ENCODE measurements at regions not wholly inside any gene's neighbourhood (a gene's known extent, or its start where the extent isn't known, plus 50 kb on each side); places are given as distances from the start of the nearest gene placed in this dataset.
"Not testable (repeated sequence)": the region's sequence is repeated elsewhere in the genome, so short reads cannot be mapped to it uniquely, and the experiment has no call there.

DNA sequence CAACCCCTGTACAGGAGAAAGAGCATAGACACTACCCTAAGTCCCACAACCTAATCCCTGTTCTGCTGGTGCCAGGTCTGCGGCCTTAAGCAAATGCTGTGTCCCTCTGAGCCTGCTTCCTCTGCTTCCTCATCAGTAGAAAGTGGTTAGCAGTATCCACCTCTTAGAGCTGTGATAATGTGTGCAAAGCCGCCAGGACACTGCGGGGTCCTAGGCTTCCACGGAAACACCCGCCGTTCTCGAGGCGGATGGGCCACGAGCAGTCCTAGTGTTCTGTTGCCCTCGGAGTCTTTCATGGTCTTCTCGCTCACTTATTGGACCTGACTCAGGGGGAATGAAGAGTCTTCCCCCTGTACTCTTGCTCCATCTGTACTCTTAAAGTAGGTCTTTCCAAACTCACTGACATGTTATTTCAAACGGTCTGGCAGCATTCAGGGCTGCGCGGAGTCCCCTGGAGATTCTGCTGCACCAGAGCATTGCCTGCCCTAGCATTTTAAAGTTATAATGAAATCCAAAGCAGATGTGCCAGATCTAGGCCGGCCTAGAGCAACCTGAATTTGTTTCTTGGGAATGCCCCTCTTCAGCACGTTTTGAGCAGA is 107.2 kb upstream of the ZNF236 start:
- no peak for DNase-seq

DNA sequence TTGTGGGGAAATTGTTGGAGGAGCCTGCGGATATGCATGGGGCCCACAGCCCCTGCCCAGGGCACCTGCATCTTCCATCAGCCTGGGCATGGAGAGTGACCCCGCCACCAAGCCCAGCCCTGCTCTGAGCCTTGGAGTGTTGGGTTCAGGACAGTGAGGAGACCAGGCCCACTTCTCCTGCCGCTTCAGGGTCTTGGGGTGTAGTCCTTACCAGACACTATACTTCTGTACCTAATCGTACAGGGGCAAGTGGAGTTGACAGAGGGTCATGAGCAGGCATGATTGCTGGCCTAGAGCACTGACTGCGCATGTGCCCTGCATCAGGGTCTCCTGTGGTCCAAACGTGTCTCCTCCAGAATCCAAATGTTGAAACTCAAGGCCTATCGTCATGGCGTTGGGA is 108.9 kb upstream of the ZNF236 start:
- DNase-seq, result no peak

DNA sequence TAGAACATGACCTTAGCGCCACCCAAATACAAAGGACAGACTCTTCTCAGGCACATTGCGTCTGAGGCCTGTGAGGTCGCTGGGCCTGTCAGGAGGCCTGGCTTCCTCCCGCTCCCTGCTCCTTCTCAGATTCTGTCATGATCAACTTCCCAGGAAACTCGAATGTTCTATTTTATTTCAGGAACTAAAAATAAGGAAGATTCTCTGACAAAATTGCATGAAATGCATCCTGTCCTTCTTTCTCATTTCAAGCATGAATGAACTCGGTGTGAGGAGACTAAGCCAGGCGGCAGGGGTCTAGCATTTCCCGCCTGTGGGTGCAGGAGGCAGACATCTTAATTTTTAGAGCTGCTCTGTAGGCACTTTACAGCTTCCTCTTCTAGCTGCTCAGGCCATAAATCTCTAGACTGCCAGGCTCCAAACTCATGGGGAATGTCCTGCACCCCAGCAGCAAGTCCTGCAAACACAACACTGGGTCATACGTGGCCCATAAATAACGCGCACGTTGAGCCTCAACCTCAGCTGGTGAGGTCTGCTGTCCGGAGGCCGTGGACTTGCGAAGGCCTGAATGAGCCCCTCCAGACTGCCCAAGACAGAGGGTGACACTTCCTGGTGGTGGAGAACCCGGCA is 109.7 kb upstream of the ZNF236 start:
- no peak for DNase-seq

DNA sequence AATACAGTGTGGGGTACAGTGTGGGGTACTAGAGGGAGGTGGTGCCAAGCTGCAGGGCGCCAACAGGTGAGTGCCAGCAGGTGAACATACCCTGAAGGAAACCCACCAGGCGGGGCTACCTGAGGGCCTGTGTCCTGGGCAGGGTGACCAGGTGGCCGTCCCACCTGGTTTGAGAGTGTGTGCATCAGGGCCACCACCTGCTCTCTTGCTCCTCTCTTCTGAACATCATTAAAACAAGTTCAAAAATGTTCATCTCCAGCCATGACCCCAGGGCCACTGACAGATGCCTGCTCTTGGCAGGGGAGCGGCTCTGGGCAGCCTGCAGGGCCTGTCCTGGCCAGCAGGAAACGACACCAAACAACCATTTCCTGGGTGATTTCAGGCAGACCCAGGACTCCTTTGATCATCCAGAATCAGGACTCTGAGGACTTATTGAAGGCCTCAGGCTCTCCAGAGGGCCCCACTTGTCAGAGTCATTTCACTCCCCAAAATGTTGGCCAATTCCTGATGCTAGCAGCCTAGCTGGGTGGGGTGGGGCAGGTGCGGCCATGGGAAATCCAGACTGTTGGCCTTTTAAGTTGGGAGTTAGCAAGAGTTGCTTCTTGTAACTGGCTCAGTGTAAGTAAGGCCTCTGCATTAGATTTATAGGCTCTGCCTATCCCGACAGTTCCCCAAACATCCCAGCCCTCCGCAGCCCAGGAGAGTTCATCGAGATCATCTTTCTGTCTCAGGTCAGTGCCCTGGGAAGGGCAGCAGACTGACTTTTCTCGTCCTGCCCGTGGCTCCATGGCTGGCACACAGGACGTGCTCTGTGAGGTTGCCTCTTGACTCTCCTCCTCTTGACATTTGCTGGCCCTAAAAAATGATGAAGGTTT is 111.5 kb upstream of the ZNF236 start:
- DNase-seq, result no peak

DNA sequence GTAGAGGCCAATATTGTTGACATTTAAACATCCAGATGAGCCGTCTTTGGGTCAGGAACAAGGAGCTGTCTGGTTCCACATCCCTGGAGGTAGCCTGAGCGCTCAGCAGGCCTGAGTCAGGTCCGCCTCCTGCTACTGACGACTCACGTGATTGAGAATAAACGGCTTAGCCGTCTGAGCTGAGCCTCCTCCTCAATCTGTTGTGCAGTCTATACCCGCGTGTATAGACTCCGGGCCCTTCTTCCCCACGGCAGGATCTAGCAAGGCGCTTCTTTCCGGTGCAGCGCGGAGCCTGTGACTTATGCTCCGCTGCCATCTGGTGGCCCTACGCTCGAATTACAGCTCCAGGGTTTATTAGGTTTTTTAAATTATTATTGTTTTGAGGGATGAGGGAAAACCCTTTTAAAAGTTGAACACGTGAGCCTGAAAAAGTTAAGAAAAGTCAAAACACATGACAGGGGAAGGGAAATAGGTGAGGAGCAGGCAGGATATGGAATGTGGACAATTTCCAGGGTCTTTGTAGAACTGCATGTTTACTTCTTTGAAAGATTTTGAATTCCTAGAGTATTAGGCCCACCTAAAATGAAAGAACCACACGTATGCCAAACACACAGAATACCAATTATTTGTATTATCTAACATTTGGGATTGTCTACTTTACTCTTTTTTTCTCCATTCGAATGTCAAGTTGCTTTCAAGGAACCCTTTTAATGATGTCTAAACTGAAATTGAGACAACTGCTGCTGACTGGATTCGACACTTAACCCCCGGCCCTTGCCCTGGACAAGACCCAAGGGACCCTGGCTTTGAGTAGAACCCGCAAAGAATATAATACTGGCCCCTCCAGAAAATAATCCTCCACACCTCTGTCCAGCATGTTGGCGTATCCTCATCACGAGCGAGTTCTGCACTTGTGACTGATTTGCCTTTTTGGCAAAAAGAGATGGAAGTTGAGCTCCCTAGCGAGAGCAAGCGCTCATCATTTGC is 112.4 kb upstream of the ZNF236 start:
- DNase-seq, result peak; percentile 58 to 60

DNA sequence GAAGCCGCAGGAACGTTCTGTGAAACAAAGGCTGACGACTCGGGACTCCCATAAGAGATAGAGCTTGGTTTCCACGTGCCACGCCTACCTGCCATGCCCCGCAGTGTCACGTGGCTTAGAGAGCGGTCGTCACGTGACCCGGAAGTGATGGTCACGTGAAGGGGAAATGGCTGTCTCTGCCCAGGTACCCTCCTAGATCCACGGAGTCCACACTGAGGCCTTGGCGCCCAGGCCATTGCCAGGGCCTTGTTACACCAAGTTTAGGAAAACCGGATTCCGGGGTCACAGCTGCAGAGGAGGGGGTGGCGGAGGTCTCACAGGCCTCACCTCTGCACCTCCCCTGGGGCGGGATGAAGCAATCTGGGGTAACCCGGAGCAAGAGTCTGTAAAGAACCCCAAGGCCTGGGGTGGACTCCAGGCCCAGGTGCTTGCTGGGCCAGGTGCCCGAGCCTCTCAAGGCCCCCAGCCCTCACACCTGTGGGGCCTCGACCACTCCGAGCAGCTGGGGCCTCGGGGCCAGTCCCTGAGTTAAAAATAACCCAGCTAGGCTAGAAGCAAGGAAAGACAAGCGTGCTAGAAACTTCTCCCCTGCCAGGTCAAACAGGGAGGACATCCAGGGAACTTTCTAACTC is 113.5 kb upstream of the ZNF236 start:
- DNase-seq, result no peak

DNA sequence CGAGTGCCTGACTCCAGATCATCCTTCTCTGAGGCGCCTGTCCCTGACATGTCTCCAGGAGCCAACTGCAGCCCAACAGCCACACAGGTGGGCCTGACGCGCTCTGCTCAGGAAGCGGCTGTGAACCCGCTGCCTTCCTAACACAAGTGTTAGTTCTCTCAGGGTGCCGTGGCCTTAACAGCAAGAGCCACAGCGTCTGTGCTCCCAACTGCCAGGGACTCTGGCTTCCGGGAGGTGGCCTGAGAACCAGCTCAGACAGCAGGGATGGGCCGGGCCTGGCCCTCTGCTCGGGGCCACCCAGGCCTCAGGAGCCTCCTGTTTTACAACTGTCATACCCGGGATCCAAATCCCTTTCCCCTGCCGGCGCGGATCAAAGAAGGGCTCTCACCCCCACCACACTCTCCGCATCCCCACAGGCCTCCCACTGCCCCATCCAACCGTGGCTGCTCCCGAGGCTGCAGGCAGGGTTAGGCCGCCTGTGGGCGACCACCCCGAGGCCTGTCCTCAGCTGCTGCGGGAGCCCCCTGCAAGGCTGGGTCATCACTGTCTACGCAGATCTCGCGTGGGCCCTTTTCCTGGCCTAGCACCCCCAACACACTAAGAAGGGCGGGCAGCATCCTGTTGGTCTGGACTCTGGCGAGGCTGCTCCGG is 114.2 kb upstream of the ZNF236 start:
- no peak for DNase-seq

DNA sequence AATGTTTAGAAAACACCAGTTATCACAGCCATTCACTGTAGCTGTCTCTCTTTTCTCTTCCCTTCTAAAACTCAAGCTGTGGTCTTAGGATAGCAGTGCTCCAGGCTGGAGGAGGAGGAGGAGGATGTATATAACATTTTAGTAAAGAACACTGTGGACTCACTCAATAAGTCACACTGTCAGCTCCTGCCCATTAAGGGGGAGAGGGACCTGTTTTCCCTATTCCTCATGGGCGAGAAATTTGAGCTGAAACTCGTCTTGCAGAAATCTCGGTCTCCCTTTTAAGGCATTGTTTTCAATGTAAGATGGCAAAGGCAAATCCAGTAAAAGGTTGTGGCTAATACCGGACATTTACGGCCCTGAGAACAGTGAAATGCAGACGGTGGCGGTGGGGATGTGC is 114.8 kb upstream of the ZNF236 start:
- DNase-seq, result no peak

DNA sequence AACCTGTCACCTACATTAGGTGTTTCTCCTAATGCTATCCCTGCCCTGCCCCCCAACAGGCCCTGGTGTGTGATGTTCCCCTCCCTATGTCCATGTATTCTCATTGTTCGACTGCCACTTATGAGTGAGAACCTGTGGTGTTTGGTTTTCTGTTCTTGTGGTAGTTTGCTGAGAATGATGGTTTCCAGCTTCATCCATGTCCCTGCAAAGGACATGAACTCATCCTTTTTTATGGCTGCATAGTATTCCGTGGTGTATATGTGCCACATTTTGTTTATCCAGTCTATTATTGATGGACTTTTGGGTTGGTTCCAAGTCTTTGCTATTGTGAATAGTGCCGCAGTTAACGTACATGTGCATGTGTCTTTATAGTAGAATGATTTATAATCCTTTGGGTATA is 117.8 kb upstream of the ZNF236 start:
- DNase-seq, result not testable (repeated sequence)

DNA sequence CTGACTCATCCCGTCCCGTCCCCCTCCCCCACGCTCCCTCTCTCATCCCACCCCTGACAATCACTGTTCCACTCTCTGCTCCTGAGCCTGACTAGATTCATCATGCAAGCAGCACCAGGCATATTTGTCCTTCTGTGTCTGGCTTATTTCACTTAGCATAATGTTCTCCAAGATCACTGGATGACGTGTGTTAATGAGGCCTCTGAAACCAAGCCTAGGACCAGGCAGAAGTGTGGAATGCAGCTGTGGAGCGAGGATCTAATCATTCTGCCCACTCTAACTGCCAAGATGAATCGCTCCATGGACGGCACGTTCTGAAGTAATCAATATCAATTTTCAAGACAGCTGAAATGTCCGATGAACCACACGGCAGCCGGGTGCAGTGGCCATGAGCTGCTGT is 122.4 kb upstream of the ZNF236 start:
- no peak for DNase-seq

DNA sequence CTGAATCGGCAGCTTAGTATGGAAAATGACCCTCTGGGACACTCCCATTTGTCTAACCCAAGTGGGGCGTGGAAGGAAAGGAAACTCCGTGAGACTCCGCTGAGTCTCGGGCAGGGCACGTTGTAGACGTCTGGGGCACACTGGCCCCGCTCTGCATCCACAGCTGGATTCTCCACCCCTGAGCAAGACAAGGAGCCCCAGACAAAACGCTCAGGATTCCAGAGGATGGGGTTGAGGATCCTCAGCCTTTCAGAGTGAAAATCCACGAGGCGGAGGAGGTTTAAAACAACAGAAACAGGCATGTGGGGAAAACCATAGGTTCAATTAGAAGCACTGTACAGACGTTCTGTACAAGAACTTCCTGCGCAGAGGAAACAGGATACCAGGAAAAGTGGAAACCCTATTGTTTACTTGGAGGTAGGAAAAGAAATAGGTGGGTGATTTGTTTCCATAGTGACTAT is 124.9 kb upstream of the ZNF236 start:
- DNase-seq, result no peak

DNA sequence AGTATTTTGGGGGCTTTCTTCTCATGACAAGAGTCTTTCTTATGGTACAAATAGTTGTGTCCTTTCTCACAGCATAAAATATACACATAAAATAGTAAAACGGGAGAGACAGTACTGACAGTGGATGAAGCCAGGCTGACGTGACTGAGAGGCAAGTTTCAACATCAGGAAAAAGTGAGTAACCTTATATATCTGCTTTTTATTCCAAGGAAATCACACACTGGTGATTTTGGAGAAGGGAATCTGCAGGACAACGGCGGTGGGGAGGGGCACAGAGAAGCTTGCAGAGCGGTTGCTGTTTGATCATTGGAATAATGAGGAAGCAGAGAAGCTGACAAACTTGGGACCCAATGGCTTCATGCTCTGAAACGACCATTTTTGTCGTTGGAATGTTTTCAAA is 130.6 kb upstream of the ZNF236 start:
- no peak for DNase-seq

DNA sequence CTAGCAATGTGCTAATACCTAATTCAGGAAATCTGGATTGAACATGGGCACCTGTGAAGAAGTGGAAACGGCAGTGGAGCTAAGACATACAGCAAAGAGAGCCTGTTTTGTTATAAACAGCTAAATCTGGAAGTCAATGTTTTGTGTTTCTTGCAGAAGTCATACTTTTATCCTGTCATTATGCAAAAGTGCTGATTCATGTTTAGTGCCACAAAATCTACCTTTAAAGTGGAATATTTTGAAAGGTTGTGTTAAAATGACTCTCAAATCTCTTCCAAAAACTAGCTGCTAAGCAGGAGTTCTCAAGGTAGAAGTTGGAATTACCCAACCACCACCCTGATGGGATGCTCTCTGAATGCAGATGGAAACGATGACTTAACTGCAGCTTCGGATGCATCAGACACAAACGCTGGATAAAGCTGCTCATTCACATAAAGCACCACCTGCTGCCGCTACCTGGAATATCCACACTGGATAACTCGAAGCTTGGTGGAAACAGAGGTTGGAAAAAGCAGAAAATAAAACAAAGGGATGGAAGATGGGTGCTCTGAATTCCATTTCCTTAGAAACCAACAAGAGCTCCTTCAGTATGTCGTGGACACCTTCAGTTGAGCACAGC is 132.6 kb upstream of the ZNF236 start:
- DNase-seq, result no peak

DNA sequence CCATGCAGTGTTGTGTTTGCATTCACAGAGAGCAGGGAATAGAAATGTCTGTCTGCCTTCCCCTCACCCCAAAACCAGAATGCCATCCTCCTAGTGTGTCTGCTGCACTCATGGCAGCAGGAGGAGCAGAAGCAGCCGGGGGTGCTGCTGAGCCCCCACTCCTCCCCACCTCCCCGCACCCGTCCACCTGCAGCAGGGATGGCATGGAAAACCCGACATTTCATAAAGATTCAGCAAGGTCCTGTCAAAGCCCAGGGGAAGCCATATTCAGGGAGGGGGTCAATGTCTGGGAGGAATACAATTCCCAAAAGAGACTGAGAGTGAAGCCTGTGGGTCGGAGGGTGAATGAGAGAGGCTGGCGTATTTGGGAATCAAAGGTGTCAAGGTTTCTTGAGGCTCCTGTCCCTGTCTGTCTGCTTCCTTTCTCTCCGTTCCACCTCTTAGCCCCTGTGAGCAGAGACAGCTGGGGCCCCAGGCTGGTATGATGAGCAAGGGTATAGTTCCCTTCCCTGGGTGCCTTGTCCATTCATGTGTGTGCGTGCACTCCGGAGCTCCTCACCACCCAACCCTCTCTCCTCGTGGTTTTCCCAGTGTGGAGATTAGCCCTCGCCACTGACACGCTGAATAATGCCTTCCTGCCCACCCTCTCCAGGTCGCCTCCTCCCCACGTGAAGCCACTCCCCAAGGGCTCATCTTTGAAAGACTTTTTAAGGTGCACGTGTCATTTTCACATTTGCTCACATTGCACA is 133.5 kb upstream of the ZNF236 start:
- DNase-seq, result no peak

DNA sequence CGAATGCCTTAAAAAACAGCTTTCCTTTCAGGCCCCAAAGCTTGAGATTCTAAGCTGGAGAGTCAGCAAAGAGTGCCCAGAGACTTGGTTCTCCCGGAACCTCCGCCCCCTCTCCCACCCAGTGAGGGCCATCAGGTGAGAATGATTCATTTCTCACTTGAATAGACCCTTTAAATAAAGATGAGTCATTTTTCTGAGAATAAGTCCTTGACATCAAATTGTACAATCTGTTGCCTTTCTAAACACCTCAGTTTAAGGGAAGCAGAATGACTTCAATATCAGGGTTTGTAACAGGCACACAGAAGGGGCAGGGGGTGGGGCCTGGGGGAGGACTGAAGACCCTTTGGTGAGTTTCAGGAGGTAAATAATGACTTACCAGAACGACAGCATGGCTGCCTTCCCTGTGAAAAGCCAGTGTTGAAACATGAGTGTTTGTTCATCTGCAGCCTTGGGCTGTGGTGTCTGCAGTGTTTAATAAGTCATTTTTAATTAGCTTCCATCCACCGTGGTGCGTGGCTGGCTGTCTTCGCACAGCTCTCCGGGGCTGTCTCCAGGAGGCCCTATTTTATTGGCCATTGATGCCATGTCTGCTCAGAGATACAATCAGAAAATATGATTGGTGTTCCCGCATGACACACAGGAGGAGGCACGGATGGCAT is 134.9 kb upstream of the ZNF236 start:
- no peak for DNase-seq

DNA sequence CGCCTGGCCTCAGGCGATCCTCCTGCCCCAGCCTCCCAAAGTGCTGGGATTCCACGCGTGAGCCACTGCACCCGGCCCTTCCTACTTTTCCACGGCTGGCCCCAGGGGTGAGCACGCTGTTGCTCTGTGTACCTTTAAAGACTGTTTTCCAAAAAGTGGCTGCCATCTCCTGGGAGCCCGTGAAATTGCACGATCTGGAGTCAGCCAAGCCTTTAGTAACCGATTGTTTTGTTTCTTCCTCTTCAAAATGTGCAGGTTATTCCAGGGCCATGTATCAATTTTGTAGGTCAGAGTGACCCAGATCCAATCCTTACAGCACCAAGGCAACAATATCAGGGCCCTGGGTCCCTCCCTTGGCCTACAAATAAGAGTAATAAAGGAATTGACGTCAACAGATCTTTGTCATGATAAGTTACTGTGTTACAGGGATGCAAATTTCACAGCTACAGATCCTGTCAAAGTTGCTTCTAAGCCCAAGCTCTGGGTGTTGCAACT is 135.6 kb upstream of the ZNF236 start:
- DNase-seq, result peak; percentile 22 to 26

DNA sequence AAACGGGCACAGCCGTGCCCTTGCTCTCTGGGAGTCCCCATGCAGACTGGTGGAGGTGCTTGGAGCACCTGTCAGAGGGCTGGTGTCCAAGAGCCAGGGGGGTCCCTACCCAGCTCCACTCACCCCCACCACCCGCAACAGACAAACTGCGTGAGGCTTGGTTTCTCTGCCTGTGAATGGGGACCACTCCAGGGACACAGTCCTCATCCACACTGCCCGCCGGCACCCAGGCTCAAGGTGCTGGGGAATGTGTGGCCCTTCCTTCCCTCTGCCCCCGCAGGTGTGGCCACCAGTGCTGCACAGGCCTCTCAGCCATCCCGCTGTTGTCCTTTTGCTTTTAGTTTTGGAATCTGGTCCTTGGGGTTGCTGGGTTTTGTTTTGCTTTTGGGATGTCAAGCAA is 136.5 kb upstream of the ZNF236 start:
- no peak for DNase-seq

DNA sequence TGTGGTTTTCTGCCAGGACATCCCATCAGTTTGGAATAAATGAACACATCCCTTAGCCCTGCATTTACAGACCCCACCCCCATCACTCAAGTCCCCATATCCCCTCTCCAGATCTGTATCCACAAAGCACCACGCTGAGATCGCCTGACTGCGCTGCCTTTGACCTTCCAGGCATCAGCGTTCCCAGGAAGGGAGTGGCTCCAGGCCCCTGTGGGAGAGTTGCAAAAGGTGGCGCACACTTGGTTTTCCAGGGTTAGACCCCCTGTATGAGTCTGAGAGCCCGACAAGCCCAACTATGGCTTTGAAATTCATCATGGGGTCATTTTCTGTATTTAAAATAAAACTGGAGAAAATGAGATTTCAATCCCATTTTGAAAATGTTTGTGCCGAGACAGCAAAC is 137.0 kb upstream of the ZNF236 start:
- DNase-seq, result no peak

DNA sequence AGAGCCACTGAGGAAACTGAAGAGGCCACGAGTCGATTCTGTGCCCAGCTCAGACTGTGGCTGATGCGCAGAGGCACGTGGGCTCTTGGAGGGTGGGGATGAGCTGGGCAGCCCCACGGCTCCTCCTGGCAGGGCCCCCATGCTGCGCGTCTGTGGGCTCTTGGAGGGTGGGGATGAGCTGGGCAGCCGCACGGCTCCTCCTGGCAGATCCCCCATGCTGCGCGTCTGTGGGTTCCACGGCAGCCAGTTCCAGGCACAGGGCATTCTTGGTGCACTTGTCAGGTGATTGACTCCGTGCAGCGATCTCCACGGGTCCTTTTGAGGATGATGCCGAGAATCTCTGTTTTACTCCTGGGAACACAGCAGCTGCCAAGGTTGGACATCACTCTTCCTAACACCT is 138.1 kb upstream of the ZNF236 start:
- DNase-seq, result no peak

DNA sequence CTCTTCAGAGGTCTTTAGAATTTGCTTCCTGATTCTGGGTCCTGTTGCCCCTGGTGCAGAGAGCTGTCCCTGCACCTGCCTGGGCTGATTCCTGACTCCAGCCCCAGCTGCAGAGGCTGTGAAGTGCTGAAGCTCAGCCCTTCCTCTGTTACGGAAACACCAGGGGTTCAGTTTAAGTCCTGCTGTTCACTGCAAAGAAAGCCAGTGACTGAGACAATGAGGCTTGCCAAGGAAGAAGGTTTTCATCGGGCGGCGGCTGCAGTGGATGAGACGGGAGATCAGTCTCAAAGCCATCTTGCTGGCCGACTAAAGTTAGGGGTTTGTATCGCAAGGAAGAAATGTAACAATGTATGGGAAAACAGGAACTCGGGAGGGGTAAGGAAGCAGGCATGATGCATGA is 142.4 kb upstream of the ZNF236 start:
- DNase-seq, result no peak
